SK-N-SH treated with all-trans-retinoic acid at 6 μM for 48 hours (cell line): ENCODE measurements at regions not wholly inside any gene's neighbourhood (a gene's known extent, or its start where the extent isn't known, plus 50 kb on each side); places are given as distances from the start of the nearest gene placed in this dataset.

ENCODE experiments used
- ARNTL ChIP-seq: fragments of 450-650 bp; formaldehyde crosslinking; IDR thresholded peaks from 2 replicates; pipeline ENCODE4 v1.5.0; 2020; ENCODE audit warnings: low read depth, mild to moderate bottlenecking, moderate library complexity, borderline replicate concordance
- CSRNP3 ChIP-seq: fragments of 250-450 bp; sonication (Bioruptor Pico); IDR thresholded peaks from 2 replicates; pipeline ENCODE4 v1.5.1; 2021; ENCODE audit warnings: mild to moderate bottlenecking, moderate library complexity
- GLIS3 ChIP-seq: fragments of 250-450 bp; sonication (Bioruptor Pico); IDR thresholded peaks from 2 replicates; pipeline ENCODE4 v1.5.0; 2020; ENCODE audit warnings: mild to moderate bottlenecking, moderate library complexity
- ISL1 ChIP-seq: fragments of 250-450 bp; sonication (Bioruptor Pico); IDR thresholded peaks from 2 replicates; pipeline ENCODE4 v2.1.2; 2022; ENCODE audit warnings: mild to moderate bottlenecking, moderate library complexity
- PPARA ChIP-seq: fragments of 250-450 bp; sonication (Bioruptor Pico); IDR thresholded peaks from 2 replicates; pipeline ENCODE4 v1.5.0; 2020; ENCODE audit warnings: mild to moderate bottlenecking, borderline replicate concordance
- RARB ChIP-seq: fragments of 250-450 bp; sonication (Bioruptor Pico); IDR thresholded peaks from 2 replicates; pipeline ENCODE4 v1.8.0; 2021; ENCODE audit warnings: mild to moderate bottlenecking, moderate library complexity
- ZC3H10 ChIP-seq: fragments of 250-450 bp; sonication (Bioruptor Pico); IDR thresholded peaks from 2 replicates; pipeline ENCODE4 v1.5.1; 2021; ENCODE audit warnings: mild to moderate bottlenecking, moderate library complexity
- ZFP30 ChIP-seq: fragments of 450-650 bp; formaldehyde crosslinking; IDR thresholded peaks from 2 replicates; pipeline ENCODE4 v1.5.0; 2022; ENCODE audit warnings: mild to moderate bottlenecking, moderate library complexity
- ZNF8 ChIP-seq: fragments of 450-650 bp; formaldehyde crosslinking; IDR thresholded peaks from 2 replicates; pipeline ENCODE4 v1.5.0; 2020; ENCODE audit warnings: mild to moderate bottlenecking, moderate library complexity
- TF ChIP-seq, protein P1 (sequence below): fragments of 250-450 bp; sonication (Bioruptor Pico); IDR thresholded peaks from 2 replicates; pipeline ENCODE4 v1.8.0; 2020; ENCODE audit warnings: mild to moderate bottlenecking, moderate library complexity, borderline replicate concordance

DNA sequence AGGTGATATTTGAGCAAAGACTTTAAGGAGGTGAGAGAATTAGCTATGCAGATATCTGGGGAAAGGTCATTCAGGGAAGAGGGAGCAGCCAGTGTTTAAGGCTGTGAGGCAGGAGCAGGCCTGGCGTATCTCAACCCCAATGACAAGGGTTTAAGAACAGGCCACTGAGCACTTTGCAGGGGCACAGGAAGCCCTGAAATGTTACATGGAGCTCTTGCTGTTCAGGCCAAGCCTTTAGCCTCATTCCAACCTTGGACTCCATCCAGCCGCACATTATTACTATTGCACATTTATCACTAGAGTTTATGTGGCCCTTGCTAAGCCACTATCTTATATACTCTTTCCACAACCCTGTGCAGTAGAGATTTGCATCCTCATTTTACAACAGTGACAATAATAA, 114.0 kb downstream of the EFNB1 start:
- TF ChIP-seq ZC3H10 (CRISPR knock-in tag) (no peak), PPARA (no peak), GLIS3 (CRISPR knock-in tag) (no peak), ISL1 (CRISPR knock-in tag) (no peak), CSRNP3 (CRISPR knock-in tag) (no peak), ZFP30 (CRISPR knock-in tag) (no peak), ZNF8 (CRISPR knock-in tag) (no peak), RARB (no peak), ARNTL (CRISPR knock-in tag) (no peak)
- TF ChIP-seq, protein P1, sequence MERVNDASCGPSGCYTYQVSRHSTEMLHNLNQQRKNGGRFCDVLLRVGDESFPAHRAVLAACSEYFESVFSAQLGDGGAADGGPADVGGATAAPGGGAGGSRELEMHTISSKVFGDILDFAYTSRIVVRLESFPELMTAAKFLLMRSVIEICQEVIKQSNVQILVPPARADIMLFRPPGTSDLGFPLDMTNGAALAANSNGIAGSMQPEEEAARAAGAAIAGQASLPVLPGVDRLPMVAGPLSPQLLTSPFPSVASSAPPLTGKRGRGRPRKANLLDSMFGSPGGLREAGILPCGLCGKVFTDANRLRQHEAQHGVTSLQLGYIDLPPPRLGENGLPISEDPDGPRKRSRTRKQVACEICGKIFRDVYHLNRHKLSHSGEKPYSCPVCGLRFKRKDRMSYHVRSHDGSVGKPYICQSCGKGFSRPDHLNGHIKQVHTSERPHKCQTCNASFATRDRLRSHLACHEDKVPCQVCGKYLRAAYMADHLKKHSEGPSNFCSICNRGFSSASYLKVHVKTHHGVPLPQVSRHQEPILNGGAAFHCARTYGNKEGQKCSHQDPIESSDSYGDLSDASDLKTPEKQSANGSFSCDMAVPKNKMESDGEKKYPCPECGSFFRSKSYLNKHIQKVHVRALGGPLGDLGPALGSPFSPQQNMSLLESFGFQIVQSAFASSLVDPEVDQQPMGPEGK (CRISPR knock-in tag): no peak
